ENCODE measurements at regions not wholly inside any gene's neighbourhood (a gene's known extent, or its start where the extent isn't known, plus 50 kb on each side); places are given as distances from the start of the nearest gene placed in this dataset.
"Not testable (repeated sequence)": the region's sequence is repeated elsewhere in the genome, so short reads cannot be mapped to it uniquely, and the experiment has no call there.

- DNase-seq (ENCODE audit: low read depth in 2 of 2), result no peak
Measured at GRCh38 chr9:85208666-85209065, 533.1 kb downstream of the AGTPBP1 start.

GRCh38 chr9:85204176-85204575, 534.6 kb downstream of the NTRK2 start:
- no peak for DNase-seq (ENCODE audit: low read depth in 2 of 2)

GRCh38 chr9:85202596-85202995, 533.1 kb downstream of the NTRK2 start:
- DNase-seq (ENCODE audit: low read depth in 2 of 2), result no peak

GRCh38 chr9:85200726-85201404, 531.3 kb downstream of the NTRK2 start:
- DNase-seq (ENCODE audit: low read depth in 2 of 2), result no peak

- no peak for DNase-seq (ENCODE audit: low read depth in 2 of 2)
Measured at GRCh38 chr9:85199866-85200495, 530.5 kb downstream of the NTRK2 start.

- no peak for DNase-seq (ENCODE audit: low read depth in 2 of 2)
Measured at GRCh38 chr9:85192750-85193149, 523.2 kb downstream of the NTRK2 start.

GRCh38 chr9:85186218-85186585, 516.7 kb downstream of the NTRK2 start:
- no peak for DNase-seq (ENCODE audit: low read depth in 2 of 2)

- DNase-seq (ENCODE audit: low read depth in 2 of 2), result no peak
Measured at GRCh38 chr9:85185486-85186217, 516.1 kb downstream of the NTRK2 start.

- no peak for DNase-seq (ENCODE audit: low read depth in 2 of 2)
Measured at GRCh38 chr9:85182383-85182782, 512.9 kb downstream of the NTRK2 start.

GRCh38 chr9:85178474-85178873, 508.9 kb downstream of the NTRK2 start:
- no peak for DNase-seq (ENCODE audit: low read depth in 2 of 2)

- no peak for DNase-seq (ENCODE audit: low read depth in 2 of 2)
Measured at GRCh38 chr9:85173967-85174366, 504.4 kb downstream of the NTRK2 start.

GRCh38 chr9:85172001-85172978, 502.8 kb downstream of the NTRK2 start:
- DNase-seq (ENCODE audit: low read depth in 2 of 2), result no peak

- no peak for DNase-seq (ENCODE audit: low read depth in 2 of 2)
Measured at GRCh38 chr9:85171163-85171562, 501.6 kb downstream of the NTRK2 start.

- DNase-seq (ENCODE audit: low read depth in 2 of 2), result no peak
Measured at GRCh38 chr9:85168412-85168811, 498.9 kb downstream of the NTRK2 start.

- no peak for DNase-seq (ENCODE audit: low read depth in 2 of 2)
Measured at GRCh38 chr9:85167146-85167545, 497.6 kb downstream of the NTRK2 start.

- no peak for DNase-seq (ENCODE audit: low read depth in 2 of 2)
Measured at GRCh38 chr9:85163825-85164224, 494.3 kb downstream of the NTRK2 start.

- no peak for DNase-seq (ENCODE audit: low read depth in 2 of 2)
Measured at GRCh38 chr9:85163415-85163814, 493.9 kb downstream of the NTRK2 start.

GRCh38 chr9:85162822-85163221, 493.3 kb downstream of the NTRK2 start:
- DNase-seq (ENCODE audit: low read depth in 2 of 2), result no peak

- not testable (repeated sequence) for DNase-seq (ENCODE audit: low read depth in 2 of 2)
Measured at GRCh38 chr9:85160944-85161343, 491.4 kb downstream of the NTRK2 start.

GRCh38 chr9:85158512-85158911, 489.0 kb downstream of the NTRK2 start:
- DNase-seq (ENCODE audit: low read depth in 2 of 2), result no peak

GRCh38 chr9:85157772-85158171, 488.2 kb downstream of the NTRK2 start:
- no peak for DNase-seq (ENCODE audit: low read depth in 2 of 2)

GRCh38 chr9:85156652-85157051, 487.1 kb downstream of the NTRK2 start:
- no peak for DNase-seq (ENCODE audit: low read depth in 2 of 2)

Measured in stimulated activated CD8-positive, alpha-beta memory T cell treated with anti-CD3 and anti-CD28 coated beads, Interleukin-2, amount 100 ng/mL, for 48 hours (primary cell).